Coronary artery (tissue), 2 donors: ENCODE measurements at regions not wholly inside any gene's neighbourhood (a gene's known extent, or its start where the extent isn't known, plus 50 kb on each side); places are given as distances from the start of the nearest gene placed in this dataset.

Source experiments
- DNase-seq: peaks from one replicate; pipeline ENCODE4 v3.0.0-alpha.2; 2017; ENCODE audit warnings: low spot score
- H3K27ac ChIP-seq, 2 donors: fragments of 200-600 bp; sonication (generic); one replicate each; pipeline ENCODE4 v1.5.1; 2016 to 2019
- H3K4me3 ChIP-seq: fragments of 200-600 bp; sonication (generic); 2 replicates; pipeline ENCODE4 v1.5.1; 2016; ENCODE audit warnings: mild to moderate bottlenecking, moderate library complexity
- TF ChIP-seq, protein P1 (sequence below): fragments of 200-600 bp; sonication (generic); IDR thresholded peaks from one replicate; pipeline ENCODE4 v1.5.1; 2019; ENCODE audit warnings: antibody characterized with exemption

DNA sequence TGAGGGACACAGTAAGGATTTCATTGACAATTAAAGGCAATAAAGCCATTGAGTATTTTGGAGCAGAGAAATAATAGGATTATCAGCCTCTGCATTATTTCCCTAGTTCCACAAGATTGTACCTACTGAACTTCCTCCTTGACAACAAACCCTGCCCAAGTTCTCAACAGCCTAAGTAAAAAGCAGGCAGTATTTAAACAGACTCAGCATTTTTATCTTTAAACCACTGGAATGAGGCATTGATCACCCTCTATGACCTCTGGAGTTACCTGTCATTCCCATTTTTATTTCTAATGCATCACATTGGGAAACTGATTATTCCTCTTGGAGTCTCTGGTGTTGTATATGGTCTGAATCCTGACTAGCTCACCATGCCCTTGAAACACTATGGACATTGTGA, 570.6 kb upstream of the STXBP6 start:
- TF ChIP-seq, protein P1, sequence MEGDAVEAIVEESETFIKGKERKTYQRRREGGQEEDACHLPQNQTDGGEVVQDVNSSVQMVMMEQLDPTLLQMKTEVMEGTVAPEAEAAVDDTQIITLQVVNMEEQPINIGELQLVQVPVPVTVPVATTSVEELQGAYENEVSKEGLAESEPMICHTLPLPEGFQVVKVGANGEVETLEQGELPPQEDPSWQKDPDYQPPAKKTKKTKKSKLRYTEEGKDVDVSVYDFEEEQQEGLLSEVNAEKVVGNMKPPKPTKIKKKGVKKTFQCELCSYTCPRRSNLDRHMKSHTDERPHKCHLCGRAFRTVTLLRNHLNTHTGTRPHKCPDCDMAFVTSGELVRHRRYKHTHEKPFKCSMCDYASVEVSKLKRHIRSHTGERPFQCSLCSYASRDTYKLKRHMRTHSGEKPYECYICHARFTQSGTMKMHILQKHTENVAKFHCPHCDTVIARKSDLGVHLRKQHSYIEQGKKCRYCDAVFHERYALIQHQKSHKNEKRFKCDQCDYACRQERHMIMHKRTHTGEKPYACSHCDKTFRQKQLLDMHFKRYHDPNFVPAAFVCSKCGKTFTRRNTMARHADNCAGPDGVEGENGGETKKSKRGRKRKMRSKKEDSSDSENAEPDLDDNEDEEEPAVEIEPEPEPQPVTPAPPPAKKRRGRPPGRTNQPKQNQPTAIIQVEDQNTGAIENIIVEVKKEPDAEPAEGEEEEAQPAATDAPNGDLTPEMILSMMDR, result no peak
- no peak for DNase-seq
- no peak overlapping the region for H3K27ac ChIP-seq
- no peak overlapping the region for H3K4me3 ChIP-seq

DNA sequence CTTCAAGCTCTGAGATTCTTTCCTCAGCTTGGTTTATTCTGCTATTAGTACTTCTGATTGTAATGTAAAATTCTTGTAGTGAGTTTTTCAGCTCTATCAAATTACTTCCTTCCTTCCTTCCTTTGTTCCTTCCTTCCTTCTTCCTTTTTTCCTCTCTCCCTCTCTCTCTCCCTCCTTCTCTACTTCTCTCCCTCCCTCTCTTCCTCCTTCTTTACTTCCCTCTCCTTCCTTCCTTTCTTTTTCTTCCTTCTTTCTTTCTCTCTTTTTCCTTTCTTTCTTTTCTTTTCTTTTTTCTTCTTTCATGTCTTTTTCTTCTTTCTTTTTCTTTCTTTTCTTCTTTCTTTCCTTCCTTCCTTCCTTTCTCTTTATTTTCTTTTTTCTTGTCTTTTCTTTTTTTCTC, 565.2 kb upstream of the STXBP6 start:
- no peak for DNase-seq
- Histone ChIP-seq H3K4me3 (no peak overlapping the region), H3K27ac (no peak overlapping the region)
- TF ChIP-seq, protein P1, result no peak

DNA sequence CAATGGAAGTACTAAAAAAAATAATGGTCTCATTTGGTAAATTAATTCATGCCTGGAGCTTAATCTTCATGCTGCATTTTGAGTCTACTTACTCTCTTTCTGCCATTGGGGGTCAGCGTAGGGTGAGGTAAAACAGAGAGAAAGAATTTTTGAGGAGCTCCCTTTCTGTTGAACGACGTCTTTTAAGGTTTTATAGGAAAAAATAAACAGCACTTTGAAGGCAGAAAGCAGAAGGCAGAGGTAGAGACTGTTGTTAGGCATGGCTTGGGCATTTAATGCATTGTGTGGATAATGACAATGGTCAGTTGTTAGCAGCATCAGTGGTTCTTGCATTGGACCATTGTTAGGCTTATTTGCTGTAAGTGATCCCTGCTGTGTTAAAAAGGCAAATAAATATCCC, 557.2 kb upstream of the STXBP6 start:
- Histone ChIP-seq H3K4me3 (no peak overlapping the region), H3K27ac (no peak overlapping the region)
- TF ChIP-seq, protein P1, result no peak
- DNase-seq, result no peak

DNA sequence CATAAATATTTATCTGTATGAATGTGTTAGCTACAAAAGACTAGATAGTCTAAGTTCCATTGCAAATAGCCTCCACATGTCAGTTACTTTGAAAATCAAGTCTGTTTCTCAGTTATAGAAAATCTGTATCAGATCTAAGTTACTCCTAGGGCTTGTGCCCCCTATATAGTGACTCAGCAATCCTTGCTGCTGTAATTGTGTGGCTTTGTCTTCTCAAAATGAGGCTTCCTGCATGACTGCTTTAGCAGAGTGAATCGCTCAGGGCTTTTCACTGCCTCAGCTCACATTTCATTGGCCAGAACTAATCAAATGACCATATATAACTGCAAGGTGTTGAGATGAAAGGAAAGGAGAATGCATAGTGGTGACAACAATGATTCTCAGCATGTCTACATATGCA, 552.2 kb upstream of the STXBP6 start:
- no peak for DNase-seq
- TF ChIP-seq, protein P1, result no peak
- H3K4me3 ChIP-seq, result no peak overlapping the region

DNA sequence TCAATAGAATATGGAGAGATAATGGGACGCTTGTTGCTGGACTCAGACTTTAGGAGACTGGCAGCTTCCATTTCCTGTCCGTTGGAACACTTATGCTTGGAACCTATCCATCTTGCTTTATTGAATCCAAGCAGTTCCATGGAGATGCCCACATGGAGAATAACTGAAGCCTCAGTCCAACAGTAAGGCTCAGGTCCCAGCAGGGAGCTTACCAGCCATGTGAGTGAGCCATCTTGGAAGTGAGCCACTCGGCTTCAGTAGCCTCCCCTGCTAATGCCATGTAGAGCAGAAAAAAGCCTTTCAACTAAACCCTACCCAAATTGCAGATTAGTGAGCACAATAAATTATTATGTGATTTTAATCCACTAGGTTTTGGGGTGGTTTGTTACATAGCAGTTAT, 538.8 kb upstream of the STXBP6 start:
- no peak overlapping the region for H3K4me3 ChIP-seq
- no peak overlapping the region for H3K27ac ChIP-seq
- DNase-seq, result no peak
- TF ChIP-seq, protein P1, result no peak

More for the DNA sequence above, 552.2 kb upstream of the STXBP6 start:
- H3K27ac ChIP-seq, result no peak overlapping the region

DNA sequence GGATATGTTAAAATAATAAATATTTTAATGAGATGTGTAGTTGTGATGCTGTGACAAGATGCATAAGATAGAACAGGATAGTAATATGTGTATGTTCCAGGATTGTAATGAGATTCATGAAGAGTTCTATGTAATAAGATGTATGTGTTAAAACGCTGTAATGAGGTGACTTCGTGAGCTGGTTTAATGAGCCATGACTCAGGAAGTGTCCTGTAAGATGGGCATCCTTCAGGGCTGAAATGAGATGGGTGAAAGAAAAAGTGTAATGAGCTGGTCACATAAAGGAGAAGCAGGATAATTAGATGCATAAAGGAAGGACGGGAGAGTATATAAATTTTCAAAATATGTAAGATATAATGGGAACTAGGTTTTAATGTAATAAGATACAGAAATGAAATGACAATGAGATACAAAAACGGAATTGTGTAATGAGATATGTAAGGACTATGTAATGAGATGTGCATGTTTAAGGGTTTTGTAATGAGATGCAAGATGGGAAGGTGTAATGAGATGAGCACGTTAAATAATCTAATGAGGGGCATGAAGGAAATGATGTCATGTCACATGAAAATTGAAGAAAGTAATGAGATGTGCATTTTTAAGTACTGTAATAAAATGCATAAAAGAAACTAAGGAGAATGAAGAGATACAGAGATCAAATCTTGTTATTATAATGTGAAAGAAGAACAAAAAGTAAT, 524.8 kb upstream of the STXBP6 start:
- Histone ChIP-seq H3K27ac (no peak overlapping the region), H3K4me3 (no peak overlapping the region)
- no peak for DNase-seq
- TF ChIP-seq, protein P1, result no peak

DNA sequence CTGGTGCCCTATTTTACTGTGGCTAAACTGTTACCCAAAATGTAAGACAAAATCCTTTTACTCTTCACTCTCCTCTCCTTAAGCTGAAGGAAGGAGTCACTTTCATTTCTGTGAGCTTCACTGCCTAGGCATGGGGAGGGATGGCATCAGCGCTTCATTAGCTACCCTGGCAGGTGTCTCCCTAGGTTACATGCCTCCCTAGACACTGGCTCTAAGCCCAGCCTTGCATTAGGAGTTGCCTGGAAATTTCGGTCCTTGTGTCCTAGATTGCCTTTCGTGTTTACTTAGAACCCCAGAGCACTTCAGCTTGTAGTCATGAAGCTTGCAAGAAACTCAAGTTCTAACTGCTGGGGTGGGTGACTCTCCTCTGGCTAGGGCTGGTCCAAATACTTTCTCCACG, 520.5 kb upstream of the STXBP6 start:
- H3K4me3 ChIP-seq, result no peak overlapping the region
- H3K27ac ChIP-seq, result no peak overlapping the region
- TF ChIP-seq, protein P1, result no peak
- no peak for DNase-seq
